ENCODE measurements at regions not wholly inside any gene's neighbourhood (a gene's known extent, or its start where the extent isn't known, plus 50 kb on each side); places are given as distances from the start of the nearest gene placed in this dataset.

DNA sequence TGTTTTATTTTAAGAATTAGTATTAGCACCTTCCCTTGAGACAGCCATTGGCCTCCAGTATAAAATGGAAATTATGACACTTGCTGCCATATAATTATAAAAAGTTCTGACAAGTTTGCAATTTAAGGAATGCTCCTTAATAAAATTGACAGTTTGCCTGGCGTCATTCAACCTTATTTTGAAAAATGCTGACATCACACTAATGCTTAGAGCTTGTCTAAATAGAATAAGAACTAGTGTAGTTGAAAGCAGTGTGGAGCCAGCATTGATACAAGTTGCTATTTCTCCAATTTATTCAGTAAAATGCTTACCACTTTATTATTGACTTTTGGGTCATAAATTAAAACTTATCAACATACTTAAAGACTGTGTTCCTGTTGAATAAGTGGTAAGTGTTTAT lies 54.3 kb upstream of the ARX start:
- Mint-ChIP-seq H3K9me3 (peaks cover 13% of the 10 kb centered on the region), H3K27ac (no peak overlapping the region), H3K4me1 (no peaks in the 10 kb centered on the region), H3K36me3 (peaks cover 5% of the 10 kb centered on the region; the same call in 1 of the 2 replicates), H3K27me3 (ENCODE audit: low read depth) (peaks cover 2% of the 10 kb centered on the region; the same call in 1 of the 2 replicates), H3K4me3 (no peak overlapping the region)
- TF ChIP-seq OVOL2 (CRISPR knock-in tag; IDR thresholded peaks at IDR 0.05; ENCODE audit: borderline replicate concordance) (no peak), EMX1 (CRISPR knock-in tag; IDR thresholded peaks at IDR 0.05) (no peak), RELA (CRISPR knock-in tag; IDR thresholded peaks at IDR 0.05; ENCODE audit: borderline replicate concordance) (no peak), SMAD3 (CRISPR knock-in tag; IDR thresholded peaks at IDR 0.05; ENCODE audit: borderline replicate concordance) (no peak), ZNF317 (CRISPR knock-in tag; IDR thresholded peaks at IDR 0.05; ENCODE audit: borderline replicate concordance, low read depth) (no peak), E2F5 (CRISPR knock-in tag; IDR thresholded peaks at IDR 0.05) (no peak), ZNF219 (CRISPR knock-in tag; IDR thresholded peaks at IDR 0.05; ENCODE audit: borderline replicate concordance) (no peak), SP1 (CRISPR knock-in tag; conservative IDR thresholded peaks at IDR 0.05) (no peak), ZNF138 (CRISPR knock-in tag; conservative IDR thresholded peaks at IDR 0.05) (no peak), NR3C1 (CRISPR knock-in tag; conservative IDR thresholded peaks at IDR 0.05; ENCODE audit: low read depth) (no peak), NFE2L1 (CRISPR knock-in tag; IDR thresholded peaks at IDR 0.05) (no peak), ZNF121 (CRISPR knock-in tag; IDR thresholded peaks at IDR 0.05) (no peak), CREB1 (CRISPR knock-in tag; IDR thresholded peaks at IDR 0.05) (no peak), NFYB (CRISPR knock-in tag; conservative IDR thresholded peaks at IDR 0.05; ENCODE audit: low read depth) (no peak)
- DNase-seq (ENCODE audit: low spot score), result no peak
- ATAC-seq, result no peak
- POLR2A ChIA-PET, result no interaction called here
- CTCF ChIA-PET, result no interaction called here

DNA sequence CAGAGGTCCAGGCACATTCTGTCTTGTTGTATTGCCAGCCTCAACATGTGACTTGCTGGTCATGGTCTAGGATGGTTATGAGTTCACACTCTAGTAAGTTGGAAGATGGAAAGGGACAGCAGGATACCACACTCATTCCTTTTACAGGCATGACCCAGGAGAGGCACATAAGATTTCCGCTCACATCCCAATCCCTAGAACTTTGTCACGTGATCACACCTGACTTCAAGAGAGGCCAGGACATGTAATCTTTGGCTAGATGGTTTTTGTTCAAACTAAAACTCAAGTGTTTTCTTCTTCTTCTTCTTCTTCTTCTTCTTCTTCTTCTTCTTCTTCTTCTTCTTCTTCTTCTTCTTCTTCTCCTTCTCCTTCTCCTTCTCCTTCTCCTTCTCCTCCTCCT lies 53.4 kb upstream of the ARX start:
- no peak for TF ChIP-seq ATF1 (CRISPR knock-in tag; IDR thresholded peaks at IDR 0.05)
- no peak for TF ChIP-seq ZNF263 (CRISPR knock-in tag; IDR thresholded peaks at IDR 0.05; ENCODE audit: low read depth)
- no peak for TF ChIP-seq AFF4 (CRISPR knock-in tag; IDR thresholded peaks at IDR 0.05; ENCODE audit: borderline replicate concordance)
- TF ChIP-seq CTCF (IDR thresholded peaks at IDR 0.05), result no peak
- TF ChIP-seq SMAD4 (CRISPR knock-in tag; IDR thresholded peaks at IDR 0.05), result no peak
- no peak for TF ChIP-seq IRF1 (CRISPR knock-in tag; IDR thresholded peaks at IDR 0.05)
- no peak for TF ChIP-seq ZNF416 (CRISPR knock-in tag; IDR thresholded peaks at IDR 0.05)
- TF ChIP-seq GABPB1 (CRISPR knock-in tag; IDR thresholded peaks at IDR 0.05), result no peak
- no peak for TF ChIP-seq HMGA2 (CRISPR knock-in tag; IDR thresholded peaks at IDR 0.05)
- TF ChIP-seq JAZF1 (CRISPR knock-in tag; IDR thresholded peaks at IDR 0.05), result no peak
- TF ChIP-seq E2F4 (CRISPR knock-in tag; IDR thresholded peaks at IDR 0.05; ENCODE audit: borderline replicate concordance, low read depth), result no peak
- peaks cover 13% of the 10 kb centered on the region for H3K9me3 Mint-ChIP-seq
- DNase-seq (ENCODE audit: low spot score) (no peak), ATAC-seq (no peak)
- ChIA-PET CTCF (no interaction called here), POLR2A (no interaction called here)
- H3K27me3 Mint-ChIP-seq (ENCODE audit: low read depth), result peaks cover 2% of the 10 kb centered on the region; the same call in 1 of the 2 replicates
- no peaks in the 10 kb centered on the region for H3K4me1 Mint-ChIP-seq
- peaks cover 5% of the 10 kb centered on the region; the same call in 1 of the 2 replicates for H3K36me3 Mint-ChIP-seq
- no peak overlapping the region for H3K4me3 Mint-ChIP-seq
- H3K27ac Mint-ChIP-seq, result no peak overlapping the region

Measured in WTC11 (cell line).